GM13977 (cell line): ENCODE measurements at regions not wholly inside any gene's neighbourhood (a gene's known extent, or its start where the extent isn't known, plus 50 kb on each side); places are given as distances from the start of the nearest gene placed in this dataset.

Experiments
- DNase-seq: peaks from one replicate; pipeline ENCODE4 v3.0.0; 2012; ENCODE audit warnings: low spot score
- in situ Hi-C: fragments of 300-500 bp; cut with MboI; formaldehyde crosslinking; loops from one replicate; pipeline ENCODE4 v1.12.0; 2022; ENCODE audit warnings: low sequenced_read_pairs, low pct_unique_long_range_greater_than_20kb, mixed read lengths, inconsistent platforms; ENCODE audit not compliant: unreplicated experiment
- TF ChIP-seq, protein P1 (sequence below): IDR thresholded peaks from 2 replicates; pipeline ENCODE4 v1.5.1; 2012; ENCODE audit warnings: mild to moderate bottlenecking, control low read depth; ENCODE audit not compliant: insufficient read depth; ENCODE audit errors: extremely low read depth, missing control alignments

DNA sequence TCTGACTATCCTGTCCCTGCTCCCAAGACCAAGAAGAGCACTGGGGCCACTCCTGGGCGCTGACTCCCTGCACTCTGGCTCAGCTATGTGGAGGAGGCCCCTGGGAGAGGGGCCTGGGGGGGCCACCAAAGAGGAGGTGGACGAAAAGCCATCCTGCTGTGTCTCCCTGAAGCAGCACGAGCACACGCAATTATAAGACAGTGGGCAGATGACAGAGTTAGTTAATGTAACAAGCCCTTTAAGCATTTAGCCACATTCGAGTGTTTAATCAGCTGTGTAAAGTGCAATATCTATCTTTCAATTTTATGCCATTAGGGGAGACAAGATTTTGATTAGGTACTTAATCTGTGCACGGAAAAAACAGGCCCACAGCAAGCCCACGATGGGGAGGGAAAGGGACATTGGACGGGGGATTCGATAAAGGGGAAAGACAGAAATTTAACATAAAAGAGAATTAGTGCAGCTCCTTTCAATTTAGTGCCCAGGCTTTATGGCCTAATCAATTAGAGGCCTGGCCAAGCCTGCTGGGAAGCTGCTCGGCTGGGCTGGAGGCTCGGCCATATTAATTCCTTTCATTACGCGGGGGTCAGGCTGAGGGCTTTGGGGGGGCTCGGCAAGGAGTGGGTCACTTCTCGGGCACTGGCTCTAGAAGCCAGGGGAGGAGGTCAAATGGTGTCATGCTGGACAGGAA, 286.2 kb downstream of the DHX35 start:
- TF ChIP-seq, protein P1, sequence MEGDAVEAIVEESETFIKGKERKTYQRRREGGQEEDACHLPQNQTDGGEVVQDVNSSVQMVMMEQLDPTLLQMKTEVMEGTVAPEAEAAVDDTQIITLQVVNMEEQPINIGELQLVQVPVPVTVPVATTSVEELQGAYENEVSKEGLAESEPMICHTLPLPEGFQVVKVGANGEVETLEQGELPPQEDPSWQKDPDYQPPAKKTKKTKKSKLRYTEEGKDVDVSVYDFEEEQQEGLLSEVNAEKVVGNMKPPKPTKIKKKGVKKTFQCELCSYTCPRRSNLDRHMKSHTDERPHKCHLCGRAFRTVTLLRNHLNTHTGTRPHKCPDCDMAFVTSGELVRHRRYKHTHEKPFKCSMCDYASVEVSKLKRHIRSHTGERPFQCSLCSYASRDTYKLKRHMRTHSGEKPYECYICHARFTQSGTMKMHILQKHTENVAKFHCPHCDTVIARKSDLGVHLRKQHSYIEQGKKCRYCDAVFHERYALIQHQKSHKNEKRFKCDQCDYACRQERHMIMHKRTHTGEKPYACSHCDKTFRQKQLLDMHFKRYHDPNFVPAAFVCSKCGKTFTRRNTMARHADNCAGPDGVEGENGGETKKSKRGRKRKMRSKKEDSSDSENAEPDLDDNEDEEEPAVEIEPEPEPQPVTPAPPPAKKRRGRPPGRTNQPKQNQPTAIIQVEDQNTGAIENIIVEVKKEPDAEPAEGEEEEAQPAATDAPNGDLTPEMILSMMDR = no peak
- in situ Hi-C loops = no loop called here
- DNase-seq = no peak

DNA sequence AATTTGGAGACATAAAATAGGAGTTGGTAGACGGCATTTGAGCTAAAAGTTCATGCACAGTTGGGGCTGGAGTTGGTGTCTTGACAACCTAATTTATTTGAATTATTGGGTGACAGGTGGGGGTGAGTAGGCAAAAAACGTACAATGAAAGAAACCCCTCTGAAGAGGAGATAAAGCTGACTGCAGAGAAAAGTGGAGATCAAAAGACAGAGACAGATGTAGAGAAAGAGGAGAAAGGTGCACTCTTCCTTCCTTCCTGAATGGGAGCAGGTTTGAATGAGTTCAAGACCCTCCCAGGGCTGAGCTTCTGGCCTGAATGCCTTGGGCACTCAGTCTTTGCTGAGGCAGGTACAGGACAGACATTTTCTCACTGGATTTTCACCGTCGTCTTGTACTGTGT, 284.3 kb downstream of the DHX35 start:
- in situ Hi-C loops = no loop called here
- TF ChIP-seq, protein P1 = no peak
- no peak for DNase-seq

DNA sequence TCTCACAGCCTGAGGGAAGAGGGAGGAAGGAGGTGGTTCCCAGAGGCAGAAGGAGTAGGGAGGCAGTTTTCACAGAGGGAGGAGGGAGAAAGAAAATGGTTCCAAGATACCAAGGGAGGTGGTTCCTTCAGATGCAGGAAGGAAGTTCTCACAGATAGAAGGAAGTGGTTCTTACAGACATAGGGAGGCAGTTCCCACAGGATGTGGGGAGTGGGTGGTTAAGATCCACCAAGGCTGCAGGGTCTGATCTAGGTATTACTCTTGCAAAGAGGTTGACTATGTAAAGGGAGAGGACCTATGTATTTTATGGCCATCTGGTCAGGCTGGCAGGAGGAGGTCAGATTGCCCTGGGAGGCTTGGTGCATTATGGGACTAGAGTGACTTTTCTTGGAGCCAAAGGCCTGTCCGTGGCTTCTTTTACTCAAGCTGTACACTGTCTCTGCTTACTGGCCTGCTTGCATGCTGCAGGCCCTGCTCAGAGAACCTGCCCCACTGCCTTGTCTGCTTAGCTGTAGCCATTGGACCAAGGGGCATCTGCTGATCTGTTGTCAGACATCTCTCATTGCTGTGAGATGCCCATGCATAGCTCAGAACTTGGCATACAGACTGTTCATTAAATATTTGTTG, 283.7 kb downstream of the DHX35 start:
- no peak for DNase-seq
- in situ Hi-C loops = no loop called here

DNA sequence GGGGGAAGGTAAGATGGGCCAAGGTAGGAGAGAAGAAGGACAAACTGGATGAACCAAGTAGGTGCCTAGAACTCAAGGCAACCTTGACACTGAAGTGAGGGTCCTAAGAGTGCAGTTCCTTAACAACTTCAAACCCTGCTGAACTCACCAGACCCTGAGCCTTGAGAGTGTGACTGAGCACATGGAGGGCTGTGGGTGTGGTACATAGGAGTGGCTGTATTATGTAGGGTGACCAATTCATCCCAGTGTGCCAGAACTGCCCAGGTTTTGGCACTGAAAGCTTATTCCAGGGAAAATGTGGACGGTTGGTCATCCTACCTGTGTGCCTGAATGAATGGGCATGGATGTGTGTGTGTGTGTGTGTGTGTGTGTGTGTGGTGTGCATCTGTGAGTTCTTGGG, 281.8 kb downstream of the DHX35 start:
- TF ChIP-seq, protein P1 = no peak
- in situ Hi-C loops = no loop called here
- no peak for DNase-seq

More for the DNA sequence above, 283.7 kb downstream of the DHX35 start:
- TF ChIP-seq, protein P1 = no peak

DNA sequence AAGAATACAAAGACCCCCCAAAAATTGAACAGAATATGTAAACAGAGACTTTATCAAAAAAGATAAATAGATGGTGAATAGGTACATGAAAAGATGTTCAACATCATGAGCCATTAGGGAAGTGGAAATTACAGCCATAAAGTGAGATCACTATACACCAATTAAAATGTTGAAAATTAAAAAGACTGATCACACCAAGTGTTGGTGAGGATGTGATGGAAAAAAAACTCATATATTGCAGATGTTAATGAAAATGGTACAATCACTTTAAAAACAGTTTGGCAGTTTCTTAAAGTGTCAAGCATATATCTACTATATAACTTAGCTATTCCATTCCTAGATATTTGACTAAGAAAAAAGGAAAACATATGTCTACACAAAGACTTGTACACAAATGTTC, 280.5 kb downstream of the DHX35 start:
- in situ Hi-C loops = no loop called here
- DNase-seq = no peak
- TF ChIP-seq, protein P1 = no peak

DNA sequence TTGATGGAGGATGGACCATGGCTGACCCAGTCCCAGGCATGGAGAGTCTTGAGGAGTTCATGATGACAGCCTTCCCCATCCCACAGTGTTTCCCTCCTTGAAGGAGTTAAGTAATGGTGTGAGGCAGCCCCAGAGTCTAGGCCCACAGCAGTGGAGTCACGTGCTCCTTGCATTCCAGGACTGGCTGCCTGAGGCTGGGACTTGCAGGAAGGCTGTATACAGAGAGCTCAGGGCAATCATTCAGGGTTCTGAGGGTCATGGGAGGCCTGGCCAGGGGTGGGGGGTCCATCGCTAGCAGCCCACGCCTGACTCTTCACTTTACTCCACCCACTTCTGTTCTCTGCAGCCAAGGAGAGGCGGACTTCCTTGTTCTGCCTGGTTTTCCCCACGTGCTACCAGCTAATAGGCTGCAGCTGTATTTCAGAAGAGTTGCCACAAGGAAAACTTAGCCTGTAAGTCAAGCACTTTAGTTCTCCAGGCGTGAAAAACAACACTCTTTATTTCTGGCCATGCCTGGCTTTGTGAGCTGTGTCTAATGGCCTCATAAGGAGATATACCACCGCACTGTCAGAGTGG, 272.5 kb downstream of the DHX35 start:
- TF ChIP-seq, protein P1 = no peak

More for the DNA sequence above, 272.5 kb downstream of the DHX35 start:
- no peak for DNase-seq
- in situ Hi-C loops = no loop called here
